Activated T-helper 2 cell treated with anti-CD3 and anti-CD28 coated beads, Interferon-gamma antibody, Interleukin-2, Interleukin-4, amounts not matched to agents 10 μg/mL and 5 μg/mL and 100 μg/mL, durations not matched to agents 14 hours and 24 hours and 36 hours (primary cell): ENCODE measurements at regions not wholly inside any gene's neighbourhood (a gene's known extent, or its start where the extent isn't known, plus 50 kb on each side); places are given as distances from the start of the nearest gene placed in this dataset.

Source experiments
- DNase-seq: peaks from one replicate; pipeline ENCODE4 v3.0.0; 2021; ENCODE audit warnings: low spot score
- H3K27ac Mint-ChIP-seq: one replicate; pipeline ENCODE4 v1.8.0; 2021; ENCODE audit warnings: mixed read lengths
- H3K27me3 Mint-ChIP-seq: one replicate; pipeline ENCODE4 v1.8.0; 2021; ENCODE audit warnings: low read depth, mixed read lengths
- H3K36me3 Mint-ChIP-seq: one replicate; pipeline ENCODE4 v1.8.0; 2021; ENCODE audit warnings: low read depth, mixed read lengths
- H3K4me1 Mint-ChIP-seq: one replicate; pipeline ENCODE4 v1.8.0; 2021; ENCODE audit warnings: low read depth, mixed read lengths
- H3K4me3 Mint-ChIP-seq: one replicate; pipeline ENCODE4 v1.8.0; 2021; ENCODE audit warnings: low read depth, mild to moderate bottlenecking, moderate library complexity, mixed read lengths
- H3K9me3 Mint-ChIP-seq: one replicate; pipeline ENCODE4 v1.8.0; 2021; ENCODE audit warnings: mixed read lengths
- intact Hi-C: fragments of 100-400 bp; cut with micrococcal nuclease; formaldehyde crosslinking; loops from one replicate; pipeline ENCODE4 v1.15.1; 2023

- no peaks in the 10 kb centered on the region for H3K4me1 Mint-ChIP-seq
- no peaks in the 10 kb centered on the region for H3K27me3 Mint-ChIP-seq
- H3K36me3 Mint-ChIP-seq, result no peaks in the 10 kb centered on the region
- no peak overlapping the region for H3K27ac Mint-ChIP-seq
- H3K9me3 Mint-ChIP-seq, result peaks cover 5% of the 10 kb centered on the region
- DNase-seq, result no peak
- no peak overlapping the region for H3K4me3 Mint-ChIP-seq
- intact Hi-C loops, result no loop called here
Observed at GRCh38 chr2:220332886-220333285, 705.5 kb downstream of the SLC4A3 start.

- Mint-ChIP-seq H3K4me1 (no peaks in the 10 kb centered on the region), H3K4me3 (no peak overlapping the region), H3K9me3 (peaks cover 5% of the 10 kb centered on the region), H3K27ac (no peak overlapping the region), H3K36me3 (no peaks in the 10 kb centered on the region), H3K27me3 (no peaks in the 10 kb centered on the region)
- intact Hi-C loops, result no loop called here
- DNase-seq, result no peak
Observed at GRCh38 chr2:220334210-220334609, 706.8 kb downstream of the SLC4A3 start.

GRCh38 chr2:220334871-220335590, 707.6 kb downstream of the SLC4A3 start:
- intact Hi-C loops, result no loop called here
- Mint-ChIP-seq H3K27ac (no peak overlapping the region), H3K36me3 (no peaks in the 10 kb centered on the region), H3K9me3 (peaks cover 3% of the 10 kb centered on the region), H3K4me3 (no peak overlapping the region), H3K4me1 (no peaks in the 10 kb centered on the region), H3K27me3 (no peaks in the 10 kb centered on the region)
- DNase-seq, result no peak

DNA sequence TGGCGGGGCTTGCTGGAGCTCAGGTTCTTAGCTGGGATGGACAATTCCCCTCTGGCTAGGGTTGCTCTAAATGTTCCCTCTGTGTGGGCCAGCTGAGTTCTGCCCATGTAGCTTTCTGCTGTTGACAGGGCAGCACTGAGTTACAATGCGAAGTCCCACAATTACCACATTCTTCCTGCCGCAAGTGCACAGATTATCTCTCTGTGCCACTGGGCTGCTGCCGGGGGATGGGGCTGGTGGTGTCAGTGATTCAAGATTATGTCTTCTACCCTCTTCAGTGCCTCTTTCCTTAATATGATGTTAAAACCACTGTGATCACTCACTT, 708.1 kb downstream of the SLC4A3 start:
- intact Hi-C loops, result no loop called here
- H3K36me3 Mint-ChIP-seq, result no peaks in the 10 kb centered on the region
- no peak overlapping the region for H3K4me3 Mint-ChIP-seq

GRCh38 chr2:220336771-220337170, 709.3 kb downstream of the SLC4A3 start:
- Mint-ChIP-seq H3K4me3 (no peak overlapping the region), H3K9me3 (no peaks in the 10 kb centered on the region), H3K27me3 (no peaks in the 10 kb centered on the region), H3K27ac (no peak overlapping the region), H3K4me1 (no peaks in the 10 kb centered on the region), H3K36me3 (no peaks in the 10 kb centered on the region)
- intact Hi-C loops, result no loop called here
- DNase-seq, result no peak

More for the DNA sequence above, 708.1 kb downstream of the SLC4A3 start:
- Mint-ChIP-seq H3K27me3 (no peaks in the 10 kb centered on the region), H3K27ac (no peak overlapping the region), H3K4me1 (no peaks in the 10 kb centered on the region), H3K9me3 (no peaks in the 10 kb centered on the region)
- no peak for DNase-seq

DNA sequence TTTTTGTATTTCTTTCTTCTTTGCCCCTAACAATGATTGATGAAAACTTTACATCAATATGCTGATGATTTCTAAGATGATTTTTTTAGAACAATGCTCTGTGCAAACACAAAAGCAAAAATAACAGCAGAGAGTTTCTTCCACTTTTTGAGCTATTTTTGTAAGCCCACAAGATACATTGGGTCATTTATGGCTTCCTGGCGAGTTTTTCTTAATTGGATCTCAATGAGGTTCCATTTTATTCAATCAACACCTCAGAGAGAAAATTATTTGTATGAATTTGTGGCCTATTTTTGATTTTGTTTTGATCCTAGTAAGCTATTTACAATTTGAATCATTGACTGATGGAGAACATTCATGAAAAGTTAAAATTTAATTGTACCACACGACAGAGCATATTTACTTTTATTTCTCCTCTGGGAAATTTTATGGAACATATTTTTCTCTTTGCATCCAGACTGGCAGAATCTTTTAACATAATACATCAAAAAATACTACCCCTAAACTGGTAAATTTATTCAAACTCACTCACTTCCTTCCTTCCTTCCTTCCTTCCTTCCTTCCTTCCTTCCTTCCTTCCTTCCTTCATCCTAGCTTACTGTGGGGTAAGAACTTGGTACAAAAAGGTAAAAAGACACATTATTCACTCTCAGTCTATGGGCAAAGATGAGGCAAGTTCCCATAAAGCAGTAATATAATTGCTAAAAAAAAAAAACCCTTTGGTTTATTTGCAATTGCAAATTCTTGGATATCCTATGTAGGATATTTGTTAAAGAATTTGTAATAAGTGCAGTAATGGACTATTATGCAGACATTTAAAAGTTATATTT, 710.4 kb downstream of the SLC4A3 start:
- Mint-ChIP-seq H3K9me3 (no peaks in the 10 kb centered on the region), H3K4me3 (no peak overlapping the region), H3K27me3 (no peaks in the 10 kb centered on the region), H3K27ac (no peak overlapping the region), H3K36me3 (no peaks in the 10 kb centered on the region), H3K4me1 (no peaks in the 10 kb centered on the region)
- intact Hi-C loops, result no loop called here
- DNase-seq, result no peak

- Mint-ChIP-seq H3K9me3 (no peaks in the 10 kb centered on the region), H3K27me3 (no peaks in the 10 kb centered on the region), H3K36me3 (no peaks in the 10 kb centered on the region), H3K4me3 (no peak overlapping the region), H3K27ac (no peak overlapping the region), H3K4me1 (no peaks in the 10 kb centered on the region)
- no peak for DNase-seq
- intact Hi-C loops, result no loop called here
Observed at GRCh38 chr2:220341014-220341413, 713.6 kb downstream of the SLC4A3 start.

DNA sequence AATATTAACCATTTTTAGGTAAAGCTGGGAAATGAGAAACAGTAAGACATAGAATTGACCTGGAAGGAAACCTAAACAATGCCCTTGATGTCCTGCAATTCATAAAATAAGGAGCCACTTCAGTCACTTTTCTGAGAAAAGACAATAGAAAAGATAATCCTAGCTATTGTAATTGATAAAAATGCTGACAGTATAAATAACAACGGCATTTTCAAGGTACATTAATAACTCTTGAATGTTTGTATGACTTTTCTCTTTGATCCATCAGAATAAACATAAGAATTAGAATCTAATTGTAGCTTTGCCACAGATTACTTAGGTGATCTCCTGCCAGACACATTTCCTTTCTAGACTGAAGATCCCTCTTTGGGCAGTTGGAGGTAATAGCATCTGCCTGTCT, 719.5 kb downstream of the SLC4A3 start:
- Mint-ChIP-seq H3K4me1 (no peaks in the 10 kb centered on the region), H3K9me3 (no peaks in the 10 kb centered on the region), H3K4me3 (no peak overlapping the region)

DNA sequence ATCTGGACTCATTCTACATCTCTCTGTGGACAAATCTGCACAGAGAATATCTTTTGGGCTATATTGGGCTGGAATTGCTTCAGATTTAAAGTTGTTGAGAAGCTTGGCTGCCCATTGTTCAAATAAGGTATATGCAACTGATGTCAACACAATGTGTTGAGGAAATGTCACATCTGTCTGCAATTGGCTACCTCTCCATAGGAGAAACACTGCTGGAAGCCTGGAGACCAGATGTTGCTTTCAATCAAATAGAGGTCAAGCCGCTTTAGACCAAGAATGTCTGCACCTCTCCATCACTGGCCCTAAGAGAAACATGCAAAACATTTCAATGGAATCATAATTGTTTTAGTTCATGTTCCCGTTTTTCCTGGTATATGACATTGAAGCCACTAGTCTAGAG, 720.2 kb downstream of the SLC4A3 start:
- Mint-ChIP-seq H3K36me3 (no peaks in the 10 kb centered on the region), H3K4me3 (no peak overlapping the region), H3K27ac (no peak overlapping the region), H3K4me1 (no peaks in the 10 kb centered on the region), H3K9me3 (no peaks in the 10 kb centered on the region), H3K27me3 (no peaks in the 10 kb centered on the region)
- no peak for DNase-seq
- intact Hi-C loops, result no loop called here

More for the DNA sequence above, 719.5 kb downstream of the SLC4A3 start:
- Mint-ChIP-seq H3K36me3 (no peaks in the 10 kb centered on the region), H3K27ac (no peak overlapping the region), H3K27me3 (no peaks in the 10 kb centered on the region)
- intact Hi-C loops, result no loop called here
- no peak for DNase-seq

DNA sequence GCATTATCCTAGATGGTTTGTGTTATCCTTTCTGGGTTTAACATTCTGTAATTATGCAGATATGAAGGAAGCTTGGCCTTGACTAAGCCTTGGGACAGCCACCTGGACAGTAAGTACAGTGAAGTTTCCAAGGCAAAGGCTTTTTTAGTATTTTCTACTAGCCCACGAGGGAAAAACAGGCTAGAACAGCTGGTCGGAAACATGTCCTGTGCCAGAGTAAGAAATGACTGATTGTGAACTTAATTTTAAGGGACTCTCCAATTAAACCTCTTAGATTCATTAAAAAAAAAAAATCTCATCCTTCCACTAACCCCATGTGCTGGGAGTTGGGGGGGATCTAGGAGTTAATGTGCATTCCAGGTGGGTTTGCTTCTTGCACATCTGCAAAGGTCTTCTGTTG, 720.8 kb downstream of the SLC4A3 start:
- intact Hi-C loops, result no loop called here
- H3K36me3 Mint-ChIP-seq, result no peaks in the 10 kb centered on the region

GRCh38 chr2:220353897-220354296, 726.5 kb downstream of the SLC4A3 start:
- intact Hi-C loops, result no loop called here
- H3K4me1 Mint-ChIP-seq, result no peaks in the 10 kb centered on the region
- H3K27me3 Mint-ChIP-seq, result no peaks in the 10 kb centered on the region
- H3K27ac Mint-ChIP-seq, result no peak overlapping the region
- no peak overlapping the region for H3K4me3 Mint-ChIP-seq
- no peak for DNase-seq
- no peaks in the 10 kb centered on the region for H3K36me3 Mint-ChIP-seq
- no peaks in the 10 kb centered on the region for H3K9me3 Mint-ChIP-seq

More for the DNA sequence above, 720.8 kb downstream of the SLC4A3 start:
- Mint-ChIP-seq H3K27ac (no peak overlapping the region), H3K4me3 (no peak overlapping the region), H3K9me3 (no peaks in the 10 kb centered on the region), H3K4me1 (no peaks in the 10 kb centered on the region), H3K27me3 (no peaks in the 10 kb centered on the region)
- no peak for DNase-seq

DNA sequence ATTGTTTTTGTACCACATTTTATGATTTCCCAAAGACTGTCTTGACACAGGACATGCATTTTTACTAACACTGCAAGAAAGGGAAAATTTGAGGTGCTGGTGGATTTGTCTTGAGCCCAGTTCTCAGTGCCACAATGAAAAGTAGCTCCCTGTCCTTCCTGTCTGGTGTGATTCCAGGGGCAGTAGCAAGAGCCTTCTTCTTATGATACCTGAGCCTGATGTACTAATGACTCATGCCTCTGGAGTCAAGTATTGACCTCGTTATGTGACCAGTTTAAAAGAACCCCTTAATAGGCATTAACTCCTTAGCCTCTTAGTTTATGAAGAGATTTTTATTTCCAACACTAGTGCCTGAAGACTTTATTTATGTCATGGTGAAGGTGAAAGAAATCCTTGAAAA, 728.6 kb downstream of the SLC4A3 start:
- Mint-ChIP-seq H3K27me3 (no peaks in the 10 kb centered on the region), H3K27ac (no peak overlapping the region), H3K9me3 (peaks cover 5% of the 10 kb centered on the region), H3K4me1 (no peaks in the 10 kb centered on the region), H3K4me3 (no peak overlapping the region), H3K36me3 (no peaks in the 10 kb centered on the region)
- no peak for DNase-seq
- intact Hi-C loops, result no loop called here

- Mint-ChIP-seq H3K36me3 (no peaks in the 10 kb centered on the region), H3K27me3 (no peaks in the 10 kb centered on the region), H3K9me3 (peaks cover 3% of the 10 kb centered on the region), H3K4me1 (no peaks in the 10 kb centered on the region), H3K27ac (no peak overlapping the region), H3K4me3 (no peak overlapping the region)
- DNase-seq, result no peak
- intact Hi-C loops, result no loop called here
Observed at GRCh38 chr2:220365023-220365422, 737.6 kb downstream of the SLC4A3 start.
